IPS-20b (cell line): ENCODE measurements at regions not wholly inside any gene's neighbourhood (a gene's known extent, or its start where the extent isn't known, plus 50 kb on each side); places are given as distances from the start of the nearest gene placed in this dataset.
"Not testable (repeated sequence)": the region's sequence is repeated elsewhere in the genome, so short reads cannot be mapped to it uniquely, and the experiment has no call there.

Source experiments
- H3K27ac ChIP-seq: one replicate; pipeline ENCODE4 v1.5.1; 2013; ENCODE audit warnings: low read length
- H3K27me3 ChIP-seq: 2 replicates; pipeline ENCODE4 v1.6.1; 2013; ENCODE audit warnings: mild to moderate bottlenecking, low read length, inconsistent platforms; ENCODE audit not compliant: insufficient read depth
- H3K36me3 ChIP-seq: 2 replicates; pipeline ENCODE4 v1.6.1; 2013; ENCODE audit warnings: low read depth, mild to moderate bottlenecking, inconsistent platforms, low read length, moderate library complexity; ENCODE audit not compliant: insufficient read depth
- H3K4me1 ChIP-seq: 2 replicates; pipeline ENCODE4 v1.6.1; 2013; ENCODE audit warnings: mild to moderate bottlenecking, control low read depth, inconsistent platforms, low read length, moderate library complexity; ENCODE audit not compliant: insufficient read depth
- H3K4me3 ChIP-seq: 2 replicates; pipeline ENCODE4 v1.5.1; 2013; ENCODE audit warnings: mild to moderate bottlenecking, low read length, inconsistent platforms
- H3K9ac ChIP-seq: 2 replicates; pipeline ENCODE4 v1.6.1; 2013; ENCODE audit warnings: low read depth, mild to moderate bottlenecking, inconsistent platforms, low read length, moderate library complexity
- H3K9me3 ChIP-seq: 2 replicates; pipeline ENCODE4 v1.6.1; 2013; ENCODE audit warnings: mild to moderate bottlenecking, low read depth, low read length, inconsistent platforms; ENCODE audit not compliant: insufficient read depth

- Histone ChIP-seq H3K36me3 (no peaks in the 10 kb centered on the region), H3K9ac (no peak overlapping the region), H3K4me1 (0 out of 2 replicates have a peak, but pooled peaks cover under 1% of the 10 kb centered on the region), H3K27ac (no peak overlapping the region), H3K9me3 (no peaks in the 10 kb centered on the region), H3K4me3 (no peak overlapping the region), H3K27me3 (no peaks in the 10 kb centered on the region)
These were observed 549.6 kb upstream of the SLC10A2 start for GRCh38 chr13:103615771-103616170.

DNA sequence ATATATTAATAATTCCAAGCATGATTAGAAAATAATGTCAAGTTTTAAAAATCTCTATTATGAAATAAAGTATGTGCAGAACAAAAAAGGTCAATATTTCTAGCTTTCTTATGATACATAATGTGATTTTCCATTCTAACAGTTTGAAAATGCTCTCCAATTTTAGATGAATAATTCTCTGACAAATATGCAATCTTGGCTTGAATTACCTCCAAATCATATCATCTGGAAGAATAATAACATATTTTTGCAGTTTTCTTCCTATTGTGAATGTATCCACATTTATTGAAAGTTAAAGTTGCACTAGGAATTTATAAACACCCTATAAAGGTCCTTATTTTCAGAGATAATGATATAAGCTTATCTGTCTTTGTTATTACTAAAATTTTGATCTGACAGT is 548.5 kb upstream of the SLC10A2 start:
- Histone ChIP-seq H3K27ac (no peak overlapping the region), H3K4me3 (no peak overlapping the region), H3K9ac (no peak overlapping the region), H3K4me1 (0 out of 2 replicates have a peak, but pooled peaks cover 3% of the 10 kb centered on the region), H3K27me3 (no peaks in the 10 kb centered on the region), H3K36me3 (no peaks in the 10 kb centered on the region), H3K9me3 (no peaks in the 10 kb centered on the region)

- Histone ChIP-seq H3K9ac (no peak overlapping the region), H3K27ac (no peak overlapping the region), H3K9me3 (no peaks in the 10 kb centered on the region), H3K27me3 (no peaks in the 10 kb centered on the region), H3K4me1 (0 out of 2 replicates have a peak, but pooled peaks cover 3% of the 10 kb centered on the region), H3K36me3 (no peaks in the 10 kb centered on the region), H3K4me3 (no peak overlapping the region)
These were observed 541.8 kb upstream of the SLC10A2 start for GRCh38 chr13:103607995-103608394.

DNA sequence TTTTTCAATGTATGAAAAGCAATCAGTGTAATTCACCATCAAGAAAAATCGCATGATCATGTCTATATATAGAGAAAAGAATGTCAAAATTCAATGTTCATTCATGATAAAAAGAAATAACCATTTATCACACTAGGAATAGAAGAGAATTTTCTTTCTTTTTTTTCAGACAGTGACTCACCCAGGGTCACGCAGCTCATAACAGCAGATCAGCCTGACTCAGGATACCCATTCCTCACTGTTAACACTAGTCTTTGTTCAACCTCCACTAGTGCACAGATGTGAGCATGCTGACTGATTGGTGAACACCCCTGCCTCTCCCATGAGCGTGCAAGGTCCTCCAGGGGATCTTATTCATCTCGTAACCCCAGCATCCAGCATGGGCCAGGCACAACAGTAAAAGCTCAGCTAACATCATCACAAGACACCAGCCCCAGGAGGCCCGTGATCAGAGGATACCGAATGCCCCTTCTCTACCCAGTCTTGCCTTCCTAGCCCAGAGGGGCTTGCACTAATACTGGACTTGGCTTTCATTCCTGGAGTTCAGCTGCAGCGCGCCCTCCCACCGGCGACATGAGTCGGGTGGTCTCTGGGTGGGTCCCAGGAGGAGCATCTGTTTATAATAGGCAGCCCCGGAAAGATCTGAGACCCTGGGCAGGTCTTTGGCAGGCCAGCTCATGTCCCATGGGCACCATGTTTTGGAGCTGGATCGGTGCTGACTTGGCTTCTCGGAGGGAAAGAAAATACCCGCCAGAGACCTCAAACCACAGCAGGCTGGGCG is 539.5 kb upstream of the SLC10A2 start:
- no peaks in the 10 kb centered on the region for H3K9me3 ChIP-seq
- no peak overlapping the region for H3K4me3 ChIP-seq
- H3K27ac ChIP-seq: no peak overlapping the region
- 0 out of 2 replicates have a peak, but pooled peaks cover 2% of the 10 kb centered on the region for H3K4me1 ChIP-seq
- no peaks in the 10 kb centered on the region for H3K36me3 ChIP-seq
- no peaks in the 10 kb centered on the region for H3K27me3 ChIP-seq
- H3K9ac ChIP-seq: no peak overlapping the region

DNA sequence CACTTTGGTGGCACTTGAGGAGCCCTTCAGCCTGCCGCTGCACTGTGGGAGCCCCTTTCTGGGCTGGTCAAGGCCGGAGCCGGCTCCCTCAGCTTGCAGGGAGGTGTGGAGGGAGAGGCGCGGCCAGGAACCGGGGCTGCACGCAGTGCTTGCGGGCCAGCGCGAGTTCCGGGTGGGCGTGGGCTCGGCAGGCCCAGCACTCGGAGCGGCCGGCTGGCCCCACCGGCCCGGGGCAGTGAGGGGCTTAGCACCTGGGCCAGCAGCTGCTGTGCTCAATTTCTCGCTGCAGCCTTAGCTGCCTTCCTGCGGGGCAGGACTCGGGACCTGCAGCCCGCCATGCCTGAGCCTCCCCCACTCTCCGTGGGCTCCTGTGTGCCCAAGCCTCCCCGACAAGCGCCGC is 533.7 kb upstream of the SLC10A2 start:
- H3K27me3 ChIP-seq, H3K4me3 ChIP-seq, H3K36me3 ChIP-seq, H3K4me1 ChIP-seq, H3K27ac ChIP-seq, H3K9me3 ChIP-seq, H3K9ac ChIP-seq: not testable (repeated sequence)

- H3K4me3 ChIP-seq: no peak overlapping the region
- H3K9ac ChIP-seq: no peak overlapping the region
- no peaks in the 10 kb centered on the region for H3K27me3 ChIP-seq
- H3K27ac ChIP-seq: no peak overlapping the region
- no peaks in the 10 kb centered on the region for H3K4me1 ChIP-seq
- no peaks in the 10 kb centered on the region for H3K36me3 ChIP-seq
- no peaks in the 10 kb centered on the region for H3K9me3 ChIP-seq
These were observed 532.5 kb upstream of the SLC10A2 start for GRCh38 chr13:103598671-103599070.

GRCh38 chr13:103573446-103573845 is 507.2 kb upstream of the SLC10A2 start:
- Histone ChIP-seq H3K27me3 (no peaks in the 10 kb centered on the region), H3K9ac (no peak overlapping the region), H3K27ac (no peak overlapping the region), H3K9me3 (peaks cover 15% of the 10 kb centered on the region; the same call in 1 of the 2 replicates), H3K36me3 (no peaks in the 10 kb centered on the region), H3K4me3 (no peak overlapping the region), H3K4me1 (no peaks in the 10 kb centered on the region)

- H3K27me3 ChIP-seq: no peaks in the 10 kb centered on the region
- H3K27ac ChIP-seq: no peak overlapping the region
- H3K4me3 ChIP-seq: no peak overlapping the region
- no peaks in the 10 kb centered on the region for H3K36me3 ChIP-seq
- peaks cover 7% of the 10 kb centered on the region; the same call in 1 of the 2 replicates for H3K9me3 ChIP-seq
- H3K9ac ChIP-seq: no peak overlapping the region
- no peaks in the 10 kb centered on the region for H3K4me1 ChIP-seq
These were observed 502.1 kb upstream of the SLC10A2 start for GRCh38 chr13:103568314-103568713.

DNA sequence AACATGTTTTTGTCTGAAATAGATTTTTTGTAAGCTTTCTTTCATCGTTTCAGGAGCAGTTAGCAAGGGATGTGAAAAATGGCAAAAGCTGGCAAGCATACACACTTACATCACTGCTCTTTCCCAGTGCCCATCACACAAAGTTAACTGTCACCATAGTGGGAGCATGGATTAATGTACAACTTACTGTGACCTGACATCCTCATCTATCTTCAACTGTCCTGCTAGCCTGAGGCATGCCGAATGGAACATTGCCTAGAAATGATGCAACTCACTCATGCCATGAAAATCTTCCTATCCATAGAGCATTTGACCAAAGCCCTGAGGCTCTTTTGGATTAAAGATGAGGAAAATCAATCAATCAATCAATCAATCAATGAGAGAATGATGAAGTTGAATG is 491.7 kb upstream of the SLC10A2 start:
- Histone ChIP-seq H3K27me3 (no peaks in the 10 kb centered on the region), H3K9ac (no peak overlapping the region), H3K4me3 (no peak overlapping the region)

GRCh38 chr13:103556681-103557080 is 490.5 kb upstream of the SLC10A2 start:
- H3K4me3 ChIP-seq: no peak overlapping the region
- H3K9me3 ChIP-seq: peaks cover 2% of the 10 kb centered on the region; the same call in 1 of the 2 replicates
- no peak overlapping the region for H3K9ac ChIP-seq
- H3K27ac ChIP-seq: no peak overlapping the region
- H3K36me3 ChIP-seq: no peaks in the 10 kb centered on the region
- H3K4me1 ChIP-seq: no peaks in the 10 kb centered on the region
- no peaks in the 10 kb centered on the region for H3K27me3 ChIP-seq

More for the DNA sequence above, 491.7 kb upstream of the SLC10A2 start:
- Histone ChIP-seq H3K4me1 (no peaks in the 10 kb centered on the region), H3K9me3 (peaks cover 2% of the 10 kb centered on the region; the same call in 1 of the 2 replicates), H3K36me3 (no peaks in the 10 kb centered on the region), H3K27ac (no peak overlapping the region)

DNA sequence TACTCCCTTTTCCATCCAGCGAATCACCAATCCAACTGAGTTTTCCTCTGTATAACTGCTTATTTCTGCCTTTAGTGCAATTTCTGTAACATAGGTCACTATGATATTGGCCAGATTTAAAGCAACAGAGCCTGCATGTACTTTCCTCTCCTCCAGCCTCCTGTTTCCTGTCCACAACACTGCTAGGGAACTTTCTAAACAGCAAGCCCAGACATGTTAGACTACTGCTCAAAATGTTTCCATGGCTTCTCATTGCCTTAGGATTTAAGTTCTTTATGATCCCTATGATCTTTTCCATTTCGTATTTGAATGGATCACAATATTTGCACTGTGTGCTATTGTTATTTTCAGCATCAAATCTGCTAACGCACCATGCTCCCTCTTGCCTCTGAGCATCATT is 481.7 kb upstream of the SLC10A2 start:
- H3K27me3 ChIP-seq: no peaks in the 10 kb centered on the region
- no peak overlapping the region for H3K4me3 ChIP-seq
- H3K9ac ChIP-seq: no peak overlapping the region
- H3K9me3 ChIP-seq: peaks cover 15% of the 10 kb centered on the region
- no peak overlapping the region for H3K27ac ChIP-seq
- H3K36me3 ChIP-seq: no peaks in the 10 kb centered on the region
- H3K4me1 ChIP-seq: no peaks in the 10 kb centered on the region

DNA sequence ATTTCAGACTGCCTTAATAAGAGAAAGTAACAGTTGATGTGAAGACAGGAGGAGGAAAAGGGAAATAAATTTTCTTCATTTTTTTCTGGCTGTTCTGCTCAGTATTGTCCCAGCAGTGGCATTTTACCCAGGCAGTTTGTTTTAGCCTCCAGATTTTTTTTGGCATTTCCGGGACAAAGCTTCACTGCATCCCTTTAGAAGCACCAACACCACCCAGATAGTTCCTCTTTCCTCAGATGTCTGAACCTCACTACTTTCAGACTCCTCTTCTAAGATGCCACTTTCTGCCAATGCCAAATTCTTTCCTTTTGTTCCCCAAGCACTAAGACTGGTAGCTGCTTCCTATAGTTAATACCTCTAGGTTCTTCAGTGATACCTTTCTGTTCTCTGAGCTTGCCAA is 480.1 kb upstream of the SLC10A2 start:
- Histone ChIP-seq H3K4me1 (no peaks in the 10 kb centered on the region), H3K36me3 (no peaks in the 10 kb centered on the region), H3K9ac (no peak overlapping the region), H3K27ac (no peak overlapping the region), H3K4me3 (no peak overlapping the region), H3K27me3 (no peaks in the 10 kb centered on the region), H3K9me3 (peaks cover 18% of the 10 kb centered on the region)
